Suprapubic skin (tissue), 4 donors: ENCODE measurements at regions not wholly inside any gene's neighbourhood (a gene's known extent, or its start where the extent isn't known, plus 50 kb on each side); places are given as distances from the start of the nearest gene placed in this dataset.

Experiments
- DNase-seq, 2 donors: peaks; one replicate each; pipeline ENCODE4 v3.0.0-alpha.2; 2019; ENCODE audit warnings: low spot score in 2 of 2
- H3K27ac ChIP-seq: fragments of 200-600 bp; sonication (generic); one replicate; pipeline ENCODE4 v1.5.1; 2019
- H3K27me3 ChIP-seq: fragments of 200-600 bp; sonication (generic); one replicate; pipeline ENCODE4 v1.5.1; 2019
- H3K36me3 ChIP-seq: fragments of 200-600 bp; sonication (generic); one replicate; pipeline ENCODE4 v1.5.1; 2019
- H3K4me1 ChIP-seq: fragments of 200-600 bp; sonication (generic); one replicate; pipeline ENCODE4 v1.5.1; 2019
- H3K4me3 ChIP-seq: fragments of 200-600 bp; sonication (generic); one replicate; pipeline ENCODE4 v1.5.1; 2019; ENCODE audit warnings: mild to moderate bottlenecking
- H3K9me3 ChIP-seq: fragments of 200-600 bp; sonication (generic); one replicate; pipeline ENCODE4 v1.5.1; 2019
- EP300 ChIP-seq: sonication (generic); formaldehyde crosslinking; IDR thresholded peaks from one replicate; pipeline ENCODE4 v1.6.1; 2017; ENCODE audit warnings: antibody characterized with exemption
- POLR2A ChIP-seq, 2 donors: fragments of 450-650 bp; IDR thresholded peaks; one replicate each; pipeline ENCODE4 v1.6.1; 2017; ENCODE audit warnings: antibody characterized with exemption in 2 of 2, mild to moderate bottlenecking in 2 of 2, moderate library complexity in 2 of 2
- POLR2AphosphoS5 ChIP-seq, 3 donors: sonication (generic); formaldehyde crosslinking; IDR thresholded peaks; one replicate each; pipeline ENCODE4 v1.6.1; 2017; ENCODE audit warnings: antibody characterized with exemption in 3 of 3
- WGBS: methylation state at CpG from one replicate; pipeline ENCODE4 v1.1.5; 2018; 5-methylcytosine and 5-hydroxymethylcytosine counted together
- TF ChIP-seq, protein P1 (sequence below), 2 donors: fragments of 200-600 bp in 1 of 2; fragments of 450-650 bp in 1 of 2; sonication (generic) in 1 of 2; IDR thresholded peaks; one replicate each; pipeline ENCODE4 v1.5.1; 2016 to 2019; ENCODE audit warnings: antibody characterized with exemption in 2 of 2, mild to moderate bottlenecking in 1 of 2, moderate library complexity in 1 of 2

DNA sequence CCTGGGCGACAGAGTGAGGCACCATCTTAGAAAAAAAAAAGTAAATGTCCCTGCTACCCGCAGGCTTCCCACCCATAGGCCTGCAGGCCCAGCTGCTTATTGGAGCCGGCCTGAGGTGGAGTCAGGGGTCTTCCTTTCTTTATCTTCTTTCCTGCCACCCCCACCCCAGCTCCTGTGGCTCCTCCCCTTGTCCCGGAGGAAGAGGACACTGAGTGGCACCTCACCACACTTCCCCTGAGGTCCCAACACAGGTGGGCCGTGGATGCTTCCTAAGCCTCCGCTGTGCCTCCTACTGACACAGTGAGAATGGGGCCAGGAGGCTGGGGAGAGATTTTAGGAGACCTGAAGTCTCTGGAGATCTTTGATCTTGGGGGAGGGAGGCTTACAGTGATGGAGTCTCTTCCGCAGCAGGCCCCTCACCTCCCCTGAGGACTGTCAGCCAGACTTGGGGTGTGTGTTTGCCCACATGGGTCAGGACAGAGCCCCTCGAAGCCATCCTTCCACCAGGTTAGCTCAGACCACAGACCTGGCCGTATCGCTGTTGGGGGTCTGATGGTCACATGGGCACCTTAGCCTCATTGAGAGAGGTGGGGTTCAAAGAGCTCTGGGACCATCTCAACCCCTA is 135.4 kb upstream of the IER5L start:
- no peak overlapping the region for H3K4me3 ChIP-seq
- no peaks in the 10 kb centered on the region for H3K36me3 ChIP-seq
- peaks cover 24% of the 10 kb centered on the region for H3K4me1 ChIP-seq
- H3K9me3 ChIP-seq, result no peaks in the 10 kb centered on the region
- no peaks in the 10 kb centered on the region for H3K27me3 ChIP-seq
- WGBS, result 85% methylated on average over 9 of the region's 10 CpGs
- no peak overlapping the region for H3K27ac ChIP-seq
- peak; percentile 41 to 67 for DNase-seq
- TF ChIP-seq POLR2AphosphoS5 (IDR thresholded peaks at IDR 0.05) (no peak), EP300 (no peak), POLR2A (IDR thresholded peaks at IDR 0.05) (no peak)
- TF ChIP-seq, protein P1, sequence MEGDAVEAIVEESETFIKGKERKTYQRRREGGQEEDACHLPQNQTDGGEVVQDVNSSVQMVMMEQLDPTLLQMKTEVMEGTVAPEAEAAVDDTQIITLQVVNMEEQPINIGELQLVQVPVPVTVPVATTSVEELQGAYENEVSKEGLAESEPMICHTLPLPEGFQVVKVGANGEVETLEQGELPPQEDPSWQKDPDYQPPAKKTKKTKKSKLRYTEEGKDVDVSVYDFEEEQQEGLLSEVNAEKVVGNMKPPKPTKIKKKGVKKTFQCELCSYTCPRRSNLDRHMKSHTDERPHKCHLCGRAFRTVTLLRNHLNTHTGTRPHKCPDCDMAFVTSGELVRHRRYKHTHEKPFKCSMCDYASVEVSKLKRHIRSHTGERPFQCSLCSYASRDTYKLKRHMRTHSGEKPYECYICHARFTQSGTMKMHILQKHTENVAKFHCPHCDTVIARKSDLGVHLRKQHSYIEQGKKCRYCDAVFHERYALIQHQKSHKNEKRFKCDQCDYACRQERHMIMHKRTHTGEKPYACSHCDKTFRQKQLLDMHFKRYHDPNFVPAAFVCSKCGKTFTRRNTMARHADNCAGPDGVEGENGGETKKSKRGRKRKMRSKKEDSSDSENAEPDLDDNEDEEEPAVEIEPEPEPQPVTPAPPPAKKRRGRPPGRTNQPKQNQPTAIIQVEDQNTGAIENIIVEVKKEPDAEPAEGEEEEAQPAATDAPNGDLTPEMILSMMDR (IDR thresholded peaks at IDR 0.05), result no peak

DNA sequence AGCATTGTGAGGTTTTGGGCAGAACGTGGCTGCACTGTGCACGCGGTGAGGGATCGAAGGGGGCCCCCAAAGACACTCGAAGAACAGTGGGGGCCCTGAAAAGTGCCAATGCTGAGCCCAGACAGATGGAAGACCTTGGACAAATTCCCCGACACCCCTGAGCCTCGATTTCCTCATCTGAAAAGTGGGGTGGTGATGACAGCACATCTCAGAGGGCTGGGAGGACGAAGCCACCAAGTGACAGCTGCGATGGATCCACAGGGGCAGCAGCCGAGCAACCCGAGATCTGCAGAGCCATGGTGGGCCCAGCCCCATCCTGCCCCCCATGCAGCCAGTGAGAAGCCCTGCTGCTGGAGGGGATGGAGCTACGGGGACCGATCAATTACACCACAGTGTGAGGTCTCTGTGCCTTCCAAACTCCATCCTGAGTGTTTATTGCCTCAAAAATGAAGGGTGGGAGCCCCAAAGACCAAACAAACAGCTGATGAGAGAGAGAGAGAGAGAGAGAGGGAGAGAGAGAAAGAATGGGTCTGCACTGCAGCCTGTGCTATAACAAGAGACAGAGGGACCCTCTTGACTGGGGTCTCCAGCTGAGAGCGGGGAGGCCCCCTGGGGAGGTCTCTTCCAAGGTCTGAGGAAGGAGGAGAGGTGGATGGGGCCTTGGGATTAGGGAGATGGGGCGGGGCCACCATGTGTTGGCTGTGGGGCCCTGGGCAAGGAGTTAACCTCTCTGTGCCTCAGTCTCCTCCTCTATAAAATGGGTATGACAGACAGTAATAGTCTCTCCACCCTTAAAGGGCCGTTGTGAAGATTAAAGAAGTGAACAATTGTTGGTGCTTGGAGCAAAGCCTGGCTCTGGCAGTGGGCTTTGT is 134.4 kb upstream of the IER5L start:
- Histone ChIP-seq H3K9me3 (no peaks in the 10 kb centered on the region), H3K36me3 (no peaks in the 10 kb centered on the region), H3K27ac (no peak overlapping the region), H3K4me1 (peaks cover 19% of the 10 kb centered on the region), H3K27me3 (no peaks in the 10 kb centered on the region), H3K4me3 (no peak overlapping the region)
- TF ChIP-seq POLR2AphosphoS5 (IDR thresholded peaks at IDR 0.05) (no peak), EP300 (no peak), POLR2A (IDR thresholded peaks at IDR 0.05) (no peak)
- TF ChIP-seq, protein P1 (IDR thresholded peaks at IDR 0.05), result no peak
- DNase-seq, result peak; percentile 31 to 49
- 83% methylated on average over 16 of the region's 16 CpGs for WGBS

DNA sequence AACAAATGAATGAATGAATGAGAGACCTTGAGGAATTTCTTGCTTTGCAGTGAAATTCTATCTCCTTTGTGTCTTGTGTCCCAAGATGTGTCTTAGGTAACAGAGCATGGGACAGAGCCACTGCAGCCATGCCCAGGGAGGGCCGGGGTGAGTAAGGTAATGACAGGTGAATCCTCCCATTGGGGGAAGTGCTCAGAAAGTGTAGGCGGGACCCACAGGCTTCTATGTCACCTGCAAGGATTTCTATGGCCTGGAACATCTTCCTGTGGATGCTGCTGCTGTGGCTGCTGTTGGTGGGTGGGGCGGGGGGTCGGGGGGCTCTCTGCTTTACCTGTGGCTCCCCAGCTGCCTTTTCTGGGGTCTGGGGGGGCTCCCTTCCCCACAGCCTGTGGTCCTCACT is 133.6 kb upstream of the IER5L start:
- Histone ChIP-seq H3K27ac (no peak overlapping the region), H3K27me3 (no peaks in the 10 kb centered on the region), H3K4me3 (no peak overlapping the region), H3K36me3 (no peaks in the 10 kb centered on the region), H3K4me1 (peaks cover 12% of the 10 kb centered on the region), H3K9me3 (no peaks in the 10 kb centered on the region)
- WGBS, result 65% methylated on average over 4 of the region's 4 CpGs
- DNase-seq, result peak; percentile 30 to 37
- TF ChIP-seq POLR2A (IDR thresholded peaks at IDR 0.05) (no peak), POLR2AphosphoS5 (IDR thresholded peaks at IDR 0.05) (no peak), EP300 (no peak)
- TF ChIP-seq, protein P1 (IDR thresholded peaks at IDR 0.05), result no peak

DNA sequence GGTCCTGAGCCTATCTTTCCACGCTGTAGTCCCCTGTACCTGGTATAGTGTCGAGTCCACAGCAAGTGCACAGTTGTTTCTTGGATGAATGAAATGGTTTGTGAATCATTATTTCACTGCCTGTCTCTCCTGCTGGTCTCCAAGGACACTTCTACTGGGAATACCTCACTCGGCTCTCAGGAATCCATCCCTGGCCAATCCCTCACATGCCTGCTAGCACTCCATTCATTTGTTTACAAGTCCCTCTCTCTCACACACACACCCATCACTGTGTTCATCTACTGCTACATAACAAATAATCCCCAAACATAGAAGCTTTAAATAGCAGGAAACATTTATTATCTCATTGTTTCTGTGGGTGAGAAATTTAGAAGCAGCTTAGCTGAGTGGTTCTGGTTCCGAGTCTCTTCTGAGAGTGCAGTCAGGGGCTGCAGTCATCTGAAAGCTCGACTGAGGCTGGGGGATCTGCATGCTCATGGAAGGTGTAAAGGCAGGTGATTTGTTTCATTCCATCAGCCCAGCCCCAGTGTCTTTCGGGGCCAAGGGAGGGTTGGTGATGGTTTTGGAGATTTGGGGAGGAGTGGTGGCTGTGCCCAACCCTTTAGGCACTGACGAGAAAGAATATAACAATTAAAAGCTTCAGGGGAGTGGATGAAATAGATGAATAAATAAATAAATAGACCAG is 132.7 kb upstream of the IER5L start:
- Histone ChIP-seq H3K4me3 (no peak overlapping the region), H3K27ac (no peak overlapping the region), H3K4me1 (peaks cover 6% of the 10 kb centered on the region), H3K36me3 (no peaks in the 10 kb centered on the region), H3K27me3 (no peaks in the 10 kb centered on the region), H3K9me3 (no peaks in the 10 kb centered on the region)
- 79% methylated on average over 7 of the region's 7 CpGs for WGBS
- peak; percentile 16 to 50 for DNase-seq
- TF ChIP-seq, protein P1 (IDR thresholded peaks at IDR 0.05), result no peak
- no peak for TF ChIP-seq EP300
- no peak for TF ChIP-seq POLR2AphosphoS5 (IDR thresholded peaks at IDR 0.05)
- no peak for TF ChIP-seq POLR2A (IDR thresholded peaks at IDR 0.05)

DNA sequence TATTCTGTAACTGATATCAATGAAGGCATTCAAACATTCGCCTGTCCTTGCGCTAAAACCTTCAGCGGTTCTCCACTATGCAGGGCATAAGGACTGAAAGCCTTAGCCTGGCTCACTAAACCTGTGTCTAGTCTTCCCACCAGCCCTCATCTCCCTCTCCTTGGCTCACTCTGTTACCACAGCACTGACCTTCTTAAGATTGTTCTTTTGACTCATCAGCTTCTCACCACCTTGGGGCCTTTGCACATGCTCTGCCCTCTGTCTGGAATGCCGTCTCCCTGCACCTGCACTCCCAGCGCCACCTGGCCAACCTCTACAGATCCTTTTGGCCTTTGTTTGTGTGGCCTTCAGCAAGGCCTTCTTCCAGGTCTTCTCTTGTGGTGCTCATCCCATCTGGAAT is 131.8 kb upstream of the IER5L start:
- DNase-seq, result peak; percentile 17 to 45
- H3K9me3 ChIP-seq, result no peaks in the 10 kb centered on the region
- H3K4me1 ChIP-seq, result peaks cover under 1% of the 10 kb centered on the region
- TF ChIP-seq EP300, result no peak
- 93% methylated on average over 5 of the region's 5 CpGs for WGBS
- H3K27me3 ChIP-seq, result no peaks in the 10 kb centered on the region
- H3K4me3 ChIP-seq, result no peak overlapping the region
- no peak overlapping the region for H3K27ac ChIP-seq
- H3K36me3 ChIP-seq, result no peaks in the 10 kb centered on the region
